ENCODE measurements at regions not wholly inside any gene's neighbourhood (a gene's known extent, or its start where the extent isn't known, plus 50 kb on each side); places are given as distances from the start of the nearest gene placed in this dataset.

- H3K4me1 ChIP-seq (ENCODE audit: insufficient read depth) = no peaks in the 10 kb centered on the region
- TF ChIP-seq CTCF (IDR thresholded peaks at IDR 0.05) (no peak), EP300 (IDR thresholded peaks at IDR 0.05) (no peak), POLR2A (IDR thresholded peaks at IDR 0.05) (no peak)
- 70 to 76% (median 75%) methylated on average over 4 of the region's 4 CpGs for WGBS, 3 donors
- H3K36me3 ChIP-seq = no peaks in the 10 kb centered on the region
- no peaks in the 10 kb centered on the region for H3K27me3 ChIP-seq
- no peak overlapping the region for H3K27ac ChIP-seq
- no peak for DNase-seq
- intact Hi-C loops (cut with DNase I) = no loop called here
- H3K9me3 ChIP-seq = no peaks in the 10 kb centered on the region
- H3K4me3 ChIP-seq = no peak overlapping the region
Measured at GRCh38 chr9:81455462-81456219, 233.7 kb downstream of the TLE1 start.

GRCh38 chr9:81445331-81445921 is 243.9 kb downstream of the TLE1 start:
- DNase-seq = no peak
- no peaks in the 10 kb centered on the region for H3K27me3 ChIP-seq
- H3K4me3 ChIP-seq = no peak overlapping the region
- intact Hi-C loops (cut with DNase I) = no loop called here
- H3K4me1 ChIP-seq (ENCODE audit: insufficient read depth) = no peaks in the 10 kb centered on the region
- TF ChIP-seq CTCF (IDR thresholded peaks at IDR 0.05) (no peak), EP300 (IDR thresholded peaks at IDR 0.05) (no peak), POLR2A (IDR thresholded peaks at IDR 0.05) (no peak)
- H3K9me3 ChIP-seq = no peaks in the 10 kb centered on the region
- H3K36me3 ChIP-seq = no peaks in the 10 kb centered on the region
- no peak overlapping the region for H3K27ac ChIP-seq

- intact Hi-C loops (cut with DNase I) = no loop called here
- Histone ChIP-seq H3K36me3 (no peaks in the 10 kb centered on the region), H3K27ac (no peak overlapping the region), H3K27me3 (no peaks in the 10 kb centered on the region), H3K9me3 (no peaks in the 10 kb centered on the region), H3K4me3 (no peak overlapping the region), H3K4me1 (ENCODE audit: insufficient read depth) (no peaks in the 10 kb centered on the region)
- DNase-seq = no peak
- no peak for TF ChIP-seq CTCF (IDR thresholded peaks at IDR 0.05)
- TF ChIP-seq EP300 (IDR thresholded peaks at IDR 0.05) = no peak
- no peak for TF ChIP-seq POLR2A (IDR thresholded peaks at IDR 0.05)
- 73 to 78% (median 75%) methylated on average over 4 of the region's 4 CpGs for WGBS, 3 donors
Measured at GRCh38 chr9:81431641-81432040, 257.7 kb downstream of the TLE1 start.

GRCh38 chr9:81430727-81431126 is 258.6 kb downstream of the TLE1 start:
- intact Hi-C loops (cut with DNase I) = no loop called here
- 27 to 37% (median 36%) methylated on average over 1 of the region's 1 CpG for WGBS, 3 donors
- H3K36me3 ChIP-seq = no peaks in the 10 kb centered on the region

More at GRCh38 chr9:81430727-81431126, 258.6 kb downstream of the TLE1 start:
- DNase-seq = no peak
- no peaks in the 10 kb centered on the region for H3K4me1 ChIP-seq (ENCODE audit: insufficient read depth)
- H3K27me3 ChIP-seq = no peaks in the 10 kb centered on the region
- no peaks in the 10 kb centered on the region for H3K9me3 ChIP-seq
- TF ChIP-seq CTCF (IDR thresholded peaks at IDR 0.05) (no peak), POLR2A (IDR thresholded peaks at IDR 0.05) (no peak)
- no peak overlapping the region for H3K27ac ChIP-seq
- H3K4me3 ChIP-seq = no peak overlapping the region
